GM18907 (cell line): ENCODE measurements at regions not wholly inside any gene's neighbourhood (a gene's known extent, or its start where the extent isn't known, plus 50 kb on each side); places are given as distances from the start of the nearest gene placed in this dataset.
"Not testable (repeated sequence)": the region's sequence is repeated elsewhere in the genome, so short reads cannot be mapped to it uniquely, and the experiment has no call there.

Experiments
- ATAC-seq: cut with Tn5 transposase; IDR thresholded peaks from one replicate; pipeline ENCODE4 v1.9.1; 2021; ENCODE audit warnings: mild to moderate bottlenecking, moderate library complexity; ENCODE audit not compliant: unreplicated experiment

DNA sequence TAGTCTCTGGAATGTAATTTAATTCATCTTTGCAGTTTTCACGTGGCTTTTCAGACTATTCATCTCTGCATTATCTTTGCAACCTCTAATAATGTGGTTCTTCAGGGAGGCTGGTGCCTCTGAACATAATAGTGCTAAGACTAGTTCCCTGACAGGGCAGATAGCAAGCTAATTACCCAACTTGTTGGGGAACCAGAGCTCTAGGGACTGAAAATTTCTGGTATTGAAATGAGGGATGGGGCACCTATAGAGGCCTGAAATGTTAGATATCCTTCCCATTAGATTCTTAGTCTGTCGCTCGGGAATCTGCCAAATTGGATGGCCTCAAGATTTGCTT, 693.6 kb upstream of the MAP3K7 start:
- ATAC-seq = no peak

DNA sequence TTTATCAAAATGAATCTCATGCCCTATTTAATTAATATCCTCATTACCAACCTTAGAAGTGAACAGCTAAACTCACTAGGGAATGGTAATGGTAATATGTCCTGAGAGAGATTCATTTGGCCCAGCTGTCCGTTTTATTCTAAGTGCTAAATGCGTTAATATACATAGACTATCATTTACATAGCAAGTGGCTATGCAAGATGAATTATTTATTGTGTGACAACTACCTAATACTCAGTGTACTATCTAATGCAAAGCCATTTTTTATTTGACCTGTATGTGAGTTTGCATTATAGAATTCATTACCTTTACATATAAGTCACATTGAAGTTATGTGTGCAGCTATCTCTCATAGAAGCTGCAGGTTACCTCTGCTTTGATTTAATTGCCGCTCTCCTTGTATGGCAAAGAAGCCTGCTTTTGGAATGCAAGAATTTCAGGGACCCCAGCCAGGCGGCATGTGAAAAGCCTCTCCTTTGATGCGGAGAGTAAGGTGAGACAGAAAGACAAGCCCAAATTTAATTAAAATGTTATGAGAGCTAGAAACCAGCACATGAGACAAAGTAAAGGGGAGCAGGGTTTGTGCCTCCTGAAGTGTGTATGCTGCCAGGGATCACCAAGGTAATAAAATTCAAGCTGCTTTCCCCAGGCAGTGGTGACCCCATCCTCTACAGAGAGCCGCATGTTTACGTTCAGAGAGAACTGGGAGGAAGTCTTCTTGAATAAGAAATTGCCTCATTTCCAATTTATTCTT, 693.0 kb upstream of the MAP3K7 start:
- no peak for ATAC-seq

DNA sequence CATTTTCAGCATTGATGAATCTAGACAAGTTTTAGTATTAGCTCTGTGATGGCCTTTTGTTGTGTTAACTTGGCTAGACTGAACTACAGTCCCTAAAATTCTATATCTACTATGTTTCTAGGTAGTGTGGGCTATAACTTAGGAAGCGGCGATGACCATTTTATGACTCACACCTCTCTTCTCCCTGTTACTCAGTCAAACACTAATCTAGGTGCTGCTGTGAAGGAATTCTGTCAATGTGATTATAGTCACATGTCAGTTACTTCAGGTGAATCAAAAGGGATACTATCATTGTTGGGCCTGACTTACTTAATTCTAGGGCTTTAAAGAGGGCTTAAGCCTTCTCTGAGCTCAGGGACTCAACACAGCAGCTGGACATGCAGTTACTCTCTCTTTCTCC, 691.5 kb upstream of the MAP3K7 start:
- ATAC-seq = no peak

DNA sequence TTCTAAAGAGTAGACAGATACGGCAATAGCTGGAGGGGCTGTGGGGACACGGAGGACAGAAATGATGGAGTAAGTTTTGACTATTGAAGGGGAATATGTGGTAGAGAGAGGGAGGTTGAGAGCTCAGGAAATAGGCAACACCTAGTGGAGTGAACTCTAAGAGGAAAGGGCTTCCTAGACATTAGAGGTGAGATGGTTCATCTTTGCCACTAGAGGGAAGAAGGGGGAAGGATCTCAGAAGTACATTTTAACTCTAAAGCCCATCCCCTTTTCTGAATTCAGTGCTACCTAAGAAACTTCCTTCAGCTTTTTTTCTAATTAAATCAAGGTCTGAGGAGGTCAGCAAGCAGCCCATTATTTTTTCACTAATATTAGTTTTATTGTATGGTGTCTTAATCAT, 689.4 kb upstream of the MAP3K7 start:
- ATAC-seq = peak; percentile 73

GRCh38 chr6:91273729-91274128, 686.9 kb upstream of the MAP3K7 start:
- ATAC-seq = no peak

DNA sequence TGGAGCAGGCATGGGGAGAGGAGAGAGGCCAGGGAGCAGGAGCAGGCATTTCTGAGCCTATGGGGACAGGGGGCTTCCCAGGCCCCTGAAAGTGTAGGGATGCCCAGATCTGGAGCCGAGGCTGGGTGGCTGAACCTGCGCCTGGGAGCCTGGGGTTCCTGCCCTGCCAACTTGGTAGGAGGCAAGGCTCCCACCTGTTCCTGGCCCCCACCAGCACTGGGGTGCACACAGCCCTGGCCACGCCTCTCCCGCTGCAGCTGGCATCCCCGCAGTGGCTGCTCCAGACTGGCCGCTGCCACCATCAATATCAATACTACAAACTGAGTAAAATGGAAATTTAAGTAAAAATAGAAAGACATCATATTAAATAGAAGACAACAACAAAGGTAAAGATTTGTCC, 684.9 kb upstream of the MAP3K7 start:
- no peak for ATAC-seq

DNA sequence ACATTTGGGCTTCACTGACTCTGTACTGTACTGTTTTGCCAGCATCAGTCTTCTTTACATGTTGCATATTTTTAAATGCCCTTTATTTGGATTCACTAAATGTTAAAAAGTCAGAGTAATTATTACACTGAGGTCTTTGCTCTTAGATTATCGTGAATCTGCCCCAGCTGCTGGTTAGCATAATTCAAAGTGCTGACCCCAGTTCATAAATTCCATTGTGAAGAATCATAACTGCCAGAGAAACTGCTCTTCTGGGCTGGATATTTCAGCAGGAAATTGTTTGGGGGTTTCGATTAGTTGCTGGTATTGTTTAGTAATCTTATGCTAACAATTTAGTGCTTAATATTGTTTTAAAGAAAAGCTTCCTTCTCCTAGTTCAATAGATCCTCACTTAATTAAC, 682.1 kb upstream of the MAP3K7 start:
- ATAC-seq = no peak

- ATAC-seq = no peak
Observed at GRCh38 chr6:91267246-91267645, 680.4 kb upstream of the MAP3K7 start.

- no peak for ATAC-seq
Observed at GRCh38 chr6:91266156-91266555, 679.3 kb upstream of the MAP3K7 start.

DNA sequence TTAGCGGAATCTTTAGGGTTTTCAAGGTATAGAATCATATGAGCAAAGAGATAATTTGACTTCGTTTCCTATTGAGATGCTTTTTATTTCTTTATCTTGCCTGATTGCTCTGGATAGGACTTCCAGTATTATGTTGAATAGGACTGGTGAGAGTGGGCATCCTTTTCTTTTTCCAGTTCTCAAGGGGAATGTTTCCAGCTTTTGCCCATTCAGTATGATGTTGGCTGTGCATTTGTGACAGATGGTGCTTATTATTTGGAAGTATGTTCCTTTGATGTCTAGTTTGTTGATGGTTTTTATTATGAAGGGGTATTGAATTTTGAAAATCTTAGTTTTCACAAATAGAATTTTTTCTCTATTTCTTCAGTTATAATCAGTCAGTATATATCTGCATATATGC, 656.6 kb upstream of the MAP3K7 start:
- no peak for ATAC-seq

DNA sequence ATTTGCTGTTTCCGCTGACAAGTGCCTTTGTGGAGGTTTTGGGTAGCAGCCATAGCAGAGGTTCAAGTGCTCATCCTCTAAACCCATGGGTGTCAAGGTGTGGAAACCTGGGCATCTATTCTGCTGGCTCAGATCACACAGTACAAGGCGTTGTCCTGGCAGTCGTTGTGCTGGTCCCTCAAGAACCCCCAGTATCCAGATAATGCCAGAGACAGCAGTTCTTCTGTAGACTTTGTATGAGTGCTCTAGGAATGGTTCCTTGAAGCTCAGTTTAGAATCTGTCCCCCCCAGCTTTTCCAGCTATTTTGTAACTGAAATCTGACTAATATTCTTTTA, 655.7 kb upstream of the MAP3K7 start:
- no peak for ATAC-seq

GRCh38 chr6:91241946-91242613, 655.2 kb upstream of the MAP3K7 start:
- no peak for ATAC-seq

- peak; percentile 78 for ATAC-seq
Observed at GRCh38 chr6:91240878-91241603, 654.2 kb upstream of the MAP3K7 start.

GRCh38 chr6:91221072-91221720, 634.3 kb upstream of the MAP3K7 start:
- no peak for ATAC-seq

- ATAC-seq = no peak
Observed at GRCh38 chr6:91213229-91213901, 626.5 kb upstream of the MAP3K7 start.

DNA sequence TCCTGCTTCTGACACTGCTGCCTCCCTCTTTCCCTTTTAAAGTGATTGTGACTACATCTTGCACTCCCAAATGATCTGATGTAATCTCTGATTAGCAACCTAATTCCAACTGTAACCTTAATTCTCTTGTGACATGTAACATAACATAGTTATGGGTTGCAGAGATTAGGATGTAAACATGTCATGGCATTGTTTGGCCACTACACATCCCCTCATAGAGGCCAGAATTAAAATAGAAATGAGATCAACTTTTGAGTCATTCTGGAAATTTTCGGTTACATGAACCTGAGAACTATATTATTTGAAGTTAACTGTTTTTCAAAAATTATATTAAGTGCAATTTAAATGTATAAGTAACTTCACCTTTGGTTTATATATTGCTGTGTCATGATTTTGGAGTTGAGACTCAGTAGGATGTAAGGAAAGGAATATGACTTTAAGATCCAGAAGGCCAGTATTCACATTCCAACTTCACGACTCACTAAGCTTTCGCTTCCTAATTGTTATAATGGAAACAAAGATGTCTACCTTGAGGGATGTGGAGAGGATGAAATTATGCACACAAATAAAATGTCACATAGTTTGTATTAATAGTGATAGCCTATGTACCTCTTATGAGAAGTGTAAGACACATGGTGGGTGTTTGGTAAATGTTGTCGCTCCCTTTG, 611.9 kb upstream of the MAP3K7 start:
- ATAC-seq = no peak

DNA sequence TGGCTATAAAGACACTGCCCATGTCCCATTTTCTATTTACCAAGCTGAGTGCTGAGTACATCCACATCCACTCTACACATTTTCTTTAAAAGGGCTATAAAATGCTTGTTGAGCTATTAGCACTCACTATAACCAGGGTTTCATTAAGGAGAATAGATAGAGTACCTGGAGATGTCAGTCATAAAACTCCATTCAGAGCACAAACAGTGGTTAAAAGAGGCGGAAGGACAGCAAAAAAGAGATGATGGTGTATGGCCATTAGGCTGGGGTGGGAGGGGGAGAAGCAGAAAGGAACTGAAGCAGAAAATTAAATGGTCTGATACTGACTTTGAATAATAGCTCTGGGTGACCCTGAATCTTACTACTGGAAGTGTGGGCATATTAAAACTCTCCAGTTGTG, 609.9 kb upstream of the MAP3K7 start:
- no peak for ATAC-seq

DNA sequence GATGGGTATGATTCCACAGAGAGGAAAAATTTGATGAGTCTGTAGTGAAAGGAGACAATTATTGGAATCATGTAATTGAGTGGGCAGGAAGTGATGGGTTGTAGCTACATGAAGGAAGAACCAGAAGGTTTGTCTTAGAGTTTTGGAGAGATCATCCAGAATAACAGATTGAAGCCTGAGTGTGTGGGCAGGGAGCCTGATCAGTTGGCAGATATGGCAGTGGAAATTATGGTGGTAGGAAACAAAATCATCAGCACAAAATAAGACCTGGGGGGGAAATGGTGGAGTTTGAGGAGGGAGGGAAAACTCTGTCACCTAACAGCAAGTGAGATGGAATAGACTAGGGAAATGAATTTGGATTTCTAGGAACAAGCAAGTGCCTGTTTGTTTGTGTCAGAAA, 606.6 kb upstream of the MAP3K7 start:
- no peak for ATAC-seq

- not testable (repeated sequence) for ATAC-seq
Observed at GRCh38 chr6:91190041-91190440, 603.2 kb upstream of the MAP3K7 start.

- no peak for ATAC-seq
Observed at GRCh38 chr6:91185072-91185471, 598.2 kb upstream of the MAP3K7 start.

DNA sequence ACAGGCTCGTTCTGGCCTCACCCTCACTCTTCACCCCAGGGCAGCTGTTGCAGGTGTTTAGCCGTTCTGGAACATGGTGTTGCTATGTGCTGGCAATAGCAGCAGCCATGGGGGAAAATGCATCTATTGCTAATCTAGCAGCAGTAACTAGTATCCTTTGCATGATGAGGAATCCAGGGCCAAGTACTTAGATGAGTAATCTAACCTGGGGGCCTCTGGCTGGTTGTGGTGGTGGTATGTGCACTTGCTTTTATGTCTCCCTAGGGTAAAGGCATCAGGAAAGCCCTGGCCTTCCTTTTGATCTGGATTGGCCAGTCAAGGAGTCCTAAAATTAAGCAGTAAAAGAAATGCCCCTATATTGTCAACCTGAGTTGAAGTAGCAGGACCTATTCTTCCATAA, 594.5 kb upstream of the MAP3K7 start:
- ATAC-seq = no peak
